ENCODE measurements at regions not wholly inside any gene's neighbourhood (a gene's known extent, or its start where the extent isn't known, plus 50 kb on each side); places are given as distances from the start of the nearest gene placed in this dataset.

DNA sequence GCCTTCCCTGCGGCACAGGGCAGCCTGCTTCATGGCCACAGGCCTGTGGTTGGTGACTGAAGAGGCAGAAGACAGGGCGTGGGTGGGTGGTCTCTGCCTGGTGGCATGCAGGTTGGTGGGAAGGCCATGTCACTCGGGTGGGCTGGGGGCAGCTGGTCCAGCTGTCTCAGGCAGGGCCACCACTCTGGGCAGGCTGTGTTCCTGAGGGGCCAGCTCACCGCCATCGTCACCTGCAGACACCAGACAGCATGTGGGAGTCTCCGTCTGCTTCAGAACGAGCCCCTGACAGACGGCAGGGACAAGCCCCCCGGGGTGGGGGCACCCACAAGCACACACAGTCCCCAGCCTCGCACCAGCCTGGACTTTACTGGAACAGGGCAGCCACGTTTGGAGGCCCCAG, 750.1 kb downstream of the BRD1 start:
- no peak for DNase-seq

DNA sequence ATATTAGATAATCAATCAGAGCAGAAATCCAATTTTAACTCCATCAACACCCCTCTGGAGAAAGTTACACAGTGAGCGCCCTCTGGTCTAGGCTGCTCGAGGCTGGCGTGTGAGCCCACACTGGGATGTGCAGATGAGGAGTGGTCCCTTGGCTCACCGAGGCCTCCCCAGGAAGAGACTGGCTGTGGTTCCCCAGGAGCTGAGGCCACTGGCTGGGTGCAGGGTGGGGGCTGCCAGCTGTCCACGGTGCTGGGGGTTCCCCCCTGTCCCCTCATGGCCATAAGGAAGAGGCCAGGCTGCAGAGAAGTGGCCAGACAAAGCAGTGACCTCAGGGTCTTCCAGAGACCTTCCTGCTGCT, 750.7 kb downstream of the BRD1 start:
- no peak for DNase-seq

DNA sequence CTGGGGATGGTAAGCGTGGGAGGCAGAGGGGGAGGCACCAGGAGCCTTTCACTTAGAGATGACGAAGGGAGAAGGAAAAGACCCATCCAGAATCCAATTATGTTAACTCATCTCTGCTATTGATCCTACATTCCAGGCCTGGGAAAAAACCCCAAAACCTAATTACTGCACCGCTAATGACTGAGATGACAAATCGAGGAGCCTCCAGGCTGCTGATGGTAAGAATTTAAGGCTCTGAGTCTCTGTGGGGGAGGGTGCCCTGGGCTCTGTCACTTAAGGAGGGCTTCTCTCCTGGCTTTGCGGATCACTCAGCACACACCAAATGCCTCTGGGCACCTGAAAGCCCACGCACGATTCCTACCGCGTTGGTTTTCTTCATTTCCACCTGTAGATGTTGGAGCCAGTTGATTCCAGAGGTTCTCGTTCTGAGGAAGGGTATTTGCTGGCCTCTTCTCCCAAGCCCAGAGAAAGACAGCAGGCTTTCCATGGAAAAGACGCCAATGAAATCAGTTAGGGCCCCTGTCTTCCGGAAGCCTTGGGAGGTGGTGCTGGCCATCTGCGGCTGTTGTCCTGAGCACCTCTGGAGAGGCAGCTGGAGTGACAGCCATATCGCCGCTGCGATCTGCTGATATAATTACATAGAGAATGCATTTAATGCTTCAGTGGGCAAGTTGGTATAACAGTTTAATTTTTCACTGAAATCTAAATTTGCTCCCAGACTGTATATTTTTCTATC, 751.2 kb downstream of the BRD1 start:
- no peak for DNase-seq

DNA sequence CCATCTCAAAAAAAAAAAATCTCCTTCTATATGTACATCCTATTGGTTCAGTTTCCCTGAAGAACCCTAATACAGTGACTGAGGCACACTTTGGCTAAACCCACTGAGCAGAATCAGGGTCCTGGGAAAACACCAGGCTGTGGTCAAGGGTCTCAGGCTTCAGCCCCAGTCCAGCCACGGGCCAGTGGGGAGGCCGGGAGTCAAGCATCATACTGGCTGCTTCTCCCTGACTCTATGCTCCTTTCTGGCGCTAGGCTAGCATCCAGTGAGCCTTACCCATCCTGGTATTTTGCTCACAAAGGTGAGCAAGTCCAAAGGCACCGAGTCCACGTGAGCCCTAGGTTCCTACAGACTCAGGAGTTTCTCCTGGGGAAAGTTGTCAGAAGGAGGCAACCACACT, 752.5 kb downstream of the BRD1 start:
- no peak for DNase-seq

DNA sequence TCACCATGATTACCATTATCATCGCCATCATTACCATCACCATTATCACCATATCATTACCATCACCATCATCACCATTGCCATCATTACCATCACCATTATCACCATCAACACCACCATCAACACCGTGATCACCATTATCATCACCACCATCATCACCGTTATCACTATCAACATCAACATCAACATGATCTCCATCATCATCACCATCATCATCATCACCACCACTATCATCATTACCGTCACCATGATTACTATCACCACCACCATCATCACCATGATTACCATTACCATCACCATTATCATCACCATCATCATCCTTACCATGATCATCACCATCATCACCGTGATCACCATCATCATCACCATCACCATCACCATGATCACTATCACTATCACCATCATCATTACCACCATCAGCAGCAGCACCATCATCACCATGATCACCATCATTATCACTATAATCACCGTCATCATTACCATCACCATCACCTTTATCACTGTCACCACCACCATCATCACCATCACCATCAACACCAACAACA, 753.7 kb downstream of the BRD1 start:
- no peak for DNase-seq

DNA sequence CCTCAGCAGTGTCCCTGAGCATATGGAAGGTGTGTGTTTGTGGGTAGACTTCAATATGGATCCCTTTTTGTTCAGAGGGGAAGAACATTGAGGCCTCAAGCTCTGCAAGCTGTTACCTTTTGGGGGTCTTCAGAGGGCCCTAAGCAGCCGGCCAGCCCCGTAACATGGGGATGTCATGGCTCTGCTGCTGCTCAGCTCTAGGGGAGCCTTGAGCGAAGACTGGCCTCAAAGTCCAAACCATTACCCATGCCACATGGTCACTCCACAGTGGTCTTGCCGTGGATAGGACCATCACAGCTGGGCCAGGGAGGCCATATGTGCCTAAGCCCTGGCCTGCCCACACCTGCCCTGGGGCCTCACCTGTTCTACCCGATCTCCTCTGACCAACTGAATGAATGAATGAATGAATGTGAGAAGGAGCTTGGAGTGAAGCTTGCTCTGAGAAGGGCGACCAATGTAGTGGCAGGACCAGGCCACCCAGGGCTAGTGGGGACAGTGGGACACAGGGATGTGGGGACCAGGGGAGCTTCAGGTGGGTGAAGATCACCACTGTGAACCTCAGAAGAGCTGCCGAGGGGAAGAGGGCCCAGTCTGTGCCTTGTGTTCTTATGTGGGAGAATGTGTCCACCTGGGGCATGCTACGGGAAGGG, 754.6 kb downstream of the BRD1 start:
- DNase-seq: no peak

DNA sequence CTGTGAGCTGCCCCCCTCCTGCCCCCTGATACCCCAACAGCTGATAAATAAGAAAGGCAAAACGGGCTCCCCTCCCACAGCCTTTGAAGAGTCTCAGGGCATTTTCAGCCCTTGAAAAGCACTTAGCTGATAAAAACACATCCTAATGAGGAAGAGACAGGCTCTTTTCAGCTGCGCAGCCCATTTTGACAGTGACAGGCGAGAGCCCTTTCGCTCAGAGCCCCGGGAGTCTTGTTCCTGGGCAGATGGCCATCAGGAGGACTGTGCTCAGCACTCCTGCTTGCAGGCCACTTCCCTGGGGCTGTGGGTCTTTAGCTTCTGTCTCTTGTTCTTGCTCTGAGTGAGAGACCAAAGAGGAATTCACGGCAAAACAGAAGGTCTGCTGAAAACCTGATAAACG, 757.2 kb downstream of the BRD1 start:
- no peak for DNase-seq

DNA sequence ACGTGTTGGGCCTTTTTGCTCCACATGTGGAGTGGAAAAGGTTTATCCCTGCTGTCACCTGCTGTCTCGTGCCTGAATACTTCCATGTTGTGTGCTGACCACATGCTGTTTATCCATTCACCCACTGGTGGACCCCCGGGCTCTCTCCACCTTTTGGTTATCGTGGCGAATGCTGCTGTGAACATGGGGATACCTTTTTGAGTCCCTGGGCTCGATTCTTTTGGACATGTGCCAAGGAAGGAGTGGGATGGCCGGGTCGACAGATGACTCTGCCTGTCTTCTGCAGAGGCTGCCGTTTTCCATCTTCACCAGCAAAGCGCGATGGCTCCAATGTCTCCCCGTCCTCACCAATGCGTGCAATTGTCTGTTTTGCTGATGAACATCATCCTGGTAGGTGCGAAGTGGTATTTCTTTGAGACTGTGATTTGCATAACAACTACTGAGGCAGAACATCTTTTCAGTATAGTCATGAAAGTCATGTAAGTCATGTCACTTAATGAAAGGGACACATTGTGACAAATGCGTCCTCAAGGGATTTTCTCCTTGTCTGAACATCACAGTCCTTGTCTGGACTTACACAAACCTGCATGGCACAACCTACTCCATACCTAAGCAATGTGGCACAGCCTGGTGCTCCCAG, 758.7 kb downstream of the BRD1 start:
- DNase-seq: no peak

DNA sequence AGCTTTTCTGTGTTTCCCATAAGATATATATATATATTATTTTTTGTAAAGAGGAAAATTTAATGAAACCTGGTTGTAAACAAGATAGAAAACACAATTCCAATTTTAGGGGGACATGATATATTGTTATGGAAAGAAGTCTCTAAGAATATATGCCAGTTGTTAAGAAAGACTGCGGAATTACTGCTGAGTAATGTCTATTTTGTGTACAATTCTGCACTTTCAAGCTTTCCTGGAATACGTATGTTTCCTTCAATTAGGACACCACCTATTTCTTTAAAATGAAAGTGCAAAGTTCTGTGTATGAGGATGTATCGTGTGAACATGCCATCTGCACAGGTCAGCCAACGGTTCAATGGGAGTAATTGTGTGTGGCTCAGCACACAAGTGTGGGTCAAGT, 760.2 kb downstream of the BRD1 start:
- no peak for DNase-seq

DNA sequence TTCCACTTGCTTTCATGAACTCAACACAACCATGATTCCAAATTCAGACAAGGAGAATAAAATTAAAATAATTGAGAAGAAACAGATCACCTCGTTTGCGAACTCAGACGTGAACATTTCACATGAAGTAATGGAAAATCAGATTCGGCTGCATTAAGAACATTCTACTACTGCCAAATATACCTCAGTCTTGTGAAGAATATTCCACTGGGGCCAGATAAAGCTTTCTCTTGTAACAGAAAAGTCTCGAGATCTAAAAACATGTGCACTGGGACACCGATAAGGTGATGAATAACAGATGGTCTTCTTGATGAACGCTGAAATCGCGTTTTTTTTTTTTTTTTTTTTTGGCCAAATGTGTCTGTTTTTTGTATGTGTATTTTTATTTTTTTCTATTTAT, 761.1 kb downstream of the BRD1 start:
- DNase-seq: no peak

DNA sequence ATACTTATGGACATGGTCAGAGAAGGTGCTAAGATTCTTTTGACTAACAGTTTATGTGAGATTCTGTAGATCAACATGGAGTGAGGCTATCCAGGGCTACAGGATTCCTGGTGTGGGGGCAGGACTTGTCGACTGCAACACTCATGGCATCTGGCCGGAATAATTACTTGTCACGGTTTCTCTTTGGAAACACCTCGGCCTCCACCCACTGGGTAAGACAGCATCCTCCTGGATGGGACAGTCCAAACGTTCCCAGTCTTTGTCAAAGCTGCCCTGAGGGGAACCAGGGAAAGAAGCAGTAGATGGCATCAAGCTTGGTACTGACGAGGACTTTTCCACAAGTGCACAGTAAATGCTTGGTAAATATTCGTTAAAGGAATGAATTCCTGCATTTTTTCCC, 762.8 kb downstream of the BRD1 start:
- DNase-seq: no peak

DNA sequence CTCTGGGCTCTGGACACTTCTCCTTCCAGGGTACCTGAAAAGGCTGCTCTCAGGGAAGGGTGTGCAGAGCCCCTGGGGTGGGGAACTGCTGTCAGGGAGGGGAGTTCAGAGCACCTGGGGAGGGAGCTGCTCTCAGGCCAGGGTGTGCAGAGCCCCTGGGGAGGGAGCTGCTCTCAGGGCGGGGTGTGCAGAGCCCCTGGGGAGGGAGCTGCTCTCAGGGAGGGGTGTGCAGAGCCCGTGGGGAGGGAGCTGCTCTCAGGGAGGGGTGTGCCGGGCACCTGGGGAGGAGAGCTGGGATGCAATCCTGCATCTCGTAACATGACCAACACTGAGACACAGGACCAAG, 764.2 kb downstream of the BRD1 start:
- DNase-seq: no peak

DNA sequence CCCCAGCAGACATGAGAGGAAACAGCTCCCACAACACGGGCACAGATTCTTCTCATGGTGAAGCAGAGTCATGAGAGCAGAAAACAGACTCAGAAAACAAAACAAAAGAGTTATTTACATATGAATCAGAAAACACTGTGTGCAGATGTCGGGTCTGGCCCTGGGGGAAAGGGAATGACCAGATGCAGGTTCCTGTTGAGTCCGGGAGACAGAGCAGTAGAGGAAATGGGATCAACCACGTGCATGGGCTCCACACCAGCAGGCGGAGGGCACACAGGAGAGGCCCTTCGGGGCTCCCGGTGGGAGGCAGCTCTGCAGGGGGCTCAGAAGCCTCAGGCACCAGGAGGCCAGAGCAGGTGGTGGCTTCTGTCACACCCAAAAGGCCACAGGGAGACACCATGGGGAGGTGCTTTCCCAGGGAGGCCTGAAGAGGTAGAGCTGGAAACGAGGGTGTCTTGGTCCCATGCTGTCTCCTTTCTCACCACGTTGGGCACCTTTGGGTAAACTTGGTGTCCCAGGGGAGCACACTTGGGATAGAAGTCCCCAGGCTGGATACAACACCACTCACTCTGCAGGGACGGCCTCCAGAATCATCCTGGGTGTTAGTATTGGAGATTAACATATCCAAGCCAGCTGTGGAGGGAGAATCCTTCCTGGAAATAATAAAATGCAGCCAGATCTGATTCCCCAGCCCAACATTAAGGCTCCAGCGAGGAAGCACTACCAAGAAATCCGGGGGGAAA, 764.7 kb downstream of the BRD1 start:
- DNase-seq: no peak

DNA sequence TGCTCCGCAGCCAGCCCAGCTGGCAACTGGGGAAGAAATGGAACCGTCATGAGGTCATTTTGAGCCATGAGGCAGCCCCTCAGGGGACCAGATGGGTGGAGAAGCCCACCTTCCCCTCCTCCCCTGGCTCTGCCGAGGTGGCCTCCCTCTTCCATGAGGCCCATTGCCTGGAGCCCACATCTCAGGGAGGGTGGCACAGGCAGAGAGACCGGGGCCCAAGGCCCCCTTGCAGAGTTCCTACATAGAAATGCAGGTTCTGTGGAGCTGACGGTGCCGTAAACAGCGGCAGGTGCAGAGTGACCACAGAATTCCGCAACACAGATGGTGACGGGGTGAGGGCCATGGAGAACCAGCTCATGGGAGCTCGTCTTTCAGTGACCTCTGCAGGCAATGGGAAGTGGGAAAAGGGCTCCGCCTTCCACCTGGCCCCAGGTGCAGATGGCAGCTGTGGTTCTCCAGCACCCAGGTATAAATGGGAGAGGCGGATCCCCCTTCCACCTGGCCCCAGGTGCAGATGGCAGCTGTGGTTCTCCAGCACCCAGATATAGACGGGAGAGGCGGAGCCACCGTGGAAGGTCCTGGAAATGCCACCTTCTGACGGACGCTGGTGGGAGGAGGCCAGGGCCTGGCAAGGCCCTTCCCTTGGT, 765.4 kb downstream of the BRD1 start:
- DNase-seq: no peak

DNA sequence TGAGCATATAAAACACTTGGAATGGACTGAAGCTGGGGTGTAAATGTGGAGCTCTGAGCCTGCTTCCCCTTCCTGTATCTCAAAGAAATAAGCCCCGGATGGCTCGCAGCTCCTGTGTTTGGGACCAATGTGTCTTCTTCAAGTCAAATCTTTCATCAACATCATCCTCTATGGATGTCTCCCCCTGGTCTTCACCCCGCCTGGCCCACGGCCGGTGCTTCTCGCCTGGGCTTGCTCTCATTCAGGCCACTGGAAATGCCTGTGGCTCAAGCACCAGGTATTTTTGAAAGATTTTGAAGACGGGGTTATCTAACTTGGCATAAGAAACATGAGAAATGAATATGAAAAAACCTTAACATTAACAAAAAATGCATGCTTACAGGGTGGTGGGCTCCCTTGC, 769.8 kb downstream of the BRD1 start:
- no peak for DNase-seq

DNA sequence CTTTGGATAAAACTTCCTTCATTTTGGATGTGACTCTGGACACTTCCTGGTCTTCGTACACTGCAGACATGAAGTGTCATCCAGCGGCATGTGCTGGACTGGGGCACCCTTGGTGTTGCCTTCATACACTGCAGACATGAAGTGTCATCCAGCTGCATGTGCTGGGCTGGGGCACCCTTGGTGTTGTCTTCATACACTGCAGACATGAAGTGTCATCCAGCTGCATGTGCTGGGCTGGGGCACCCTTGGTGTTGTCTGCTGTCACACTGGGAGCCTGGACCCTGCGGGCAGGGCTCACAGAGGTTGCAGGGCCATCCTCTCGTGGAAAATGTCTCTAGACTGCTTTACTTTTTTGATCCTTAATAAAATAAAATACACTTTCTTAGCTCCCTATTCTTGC, 771.4 kb downstream of the BRD1 start:
- no peak for DNase-seq

DNA sequence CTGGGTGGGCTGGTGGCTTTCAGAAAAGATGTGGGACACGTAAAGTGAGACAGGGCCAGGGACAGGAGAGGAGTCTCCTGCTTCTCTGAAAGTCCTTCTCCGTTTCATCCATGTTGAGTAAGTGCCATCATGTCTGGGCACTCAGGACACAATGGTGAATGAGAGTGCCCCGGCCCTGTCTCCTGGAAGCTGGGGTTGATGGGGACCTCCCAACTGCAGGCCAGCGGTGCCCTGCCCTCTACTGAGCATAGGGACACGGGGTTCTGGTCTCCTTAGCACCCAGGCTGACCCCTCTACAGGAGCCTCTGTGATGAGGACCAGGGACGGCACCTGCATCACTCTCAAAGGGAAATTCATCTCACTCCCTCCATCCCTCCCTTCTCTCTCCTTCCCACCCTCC, 772.3 kb downstream of the BRD1 start:
- no peak for DNase-seq

DNA sequence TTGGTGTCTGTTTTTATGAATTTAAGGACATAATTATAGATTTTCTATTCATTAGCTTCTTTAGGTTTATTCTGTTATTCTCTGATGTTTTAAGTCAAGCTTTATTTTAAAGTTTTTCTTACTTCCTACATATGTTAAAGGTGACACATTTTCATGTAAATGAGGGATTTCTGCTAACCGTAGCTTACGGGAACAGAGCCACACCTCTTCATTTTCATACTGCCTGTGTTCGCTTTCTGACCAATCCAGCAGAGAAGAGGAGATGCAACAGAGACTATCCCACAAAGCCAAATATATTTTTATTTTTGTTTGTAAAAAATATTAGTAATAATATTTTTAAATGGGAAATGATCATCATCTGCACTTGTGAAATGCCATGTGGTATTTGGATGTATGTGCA, 774.1 kb downstream of the BRD1 start:
- no peak for DNase-seq

DNA sequence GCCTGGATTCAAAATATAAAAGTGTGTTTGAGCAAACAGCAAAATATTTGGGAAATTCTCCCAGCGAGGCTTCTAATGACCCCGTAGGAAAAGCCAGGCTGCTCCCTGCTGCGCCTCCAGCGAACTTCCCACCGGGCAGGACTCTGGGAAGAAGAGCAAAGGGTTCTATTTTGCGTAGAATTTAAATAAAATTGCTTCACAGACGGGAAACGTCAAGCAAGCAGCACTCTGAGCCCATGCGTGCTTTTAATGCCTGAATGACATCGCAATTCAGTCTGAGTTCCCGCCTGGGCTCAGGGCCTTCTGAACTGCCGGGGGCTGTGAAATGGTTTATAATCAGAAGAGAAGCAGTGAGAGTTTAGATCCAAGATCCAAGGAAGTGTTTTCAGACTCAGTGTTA, 775.1 kb downstream of the BRD1 start:
- no peak for DNase-seq

DNA sequence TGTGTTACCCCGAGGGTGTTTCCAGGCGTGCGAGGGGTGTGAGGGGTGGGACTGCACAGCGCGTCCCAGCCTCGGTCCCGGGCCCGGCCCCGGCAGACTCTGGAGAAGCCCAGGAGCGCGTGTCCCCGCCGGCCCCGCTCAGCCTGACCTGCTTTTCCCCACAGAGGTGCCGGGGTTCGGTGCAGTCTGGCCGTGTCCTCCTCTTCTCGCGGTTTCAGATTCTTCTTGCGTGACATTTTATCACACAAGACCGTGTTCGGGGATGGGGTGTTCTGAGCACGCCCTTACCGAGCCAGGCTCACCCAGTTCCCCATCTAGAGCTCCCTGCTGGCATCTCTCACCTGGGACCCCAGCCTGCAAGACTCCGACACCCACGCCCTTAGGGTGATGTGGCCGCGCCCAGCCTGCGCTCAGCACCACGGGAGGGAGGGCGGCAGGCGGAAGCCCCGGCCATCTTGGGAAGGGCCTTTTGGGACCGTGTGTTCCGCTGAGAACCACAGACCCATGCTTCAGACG, 775.6 kb downstream of the BRD1 start:
- peak; percentile 74 for DNase-seq

DNA sequence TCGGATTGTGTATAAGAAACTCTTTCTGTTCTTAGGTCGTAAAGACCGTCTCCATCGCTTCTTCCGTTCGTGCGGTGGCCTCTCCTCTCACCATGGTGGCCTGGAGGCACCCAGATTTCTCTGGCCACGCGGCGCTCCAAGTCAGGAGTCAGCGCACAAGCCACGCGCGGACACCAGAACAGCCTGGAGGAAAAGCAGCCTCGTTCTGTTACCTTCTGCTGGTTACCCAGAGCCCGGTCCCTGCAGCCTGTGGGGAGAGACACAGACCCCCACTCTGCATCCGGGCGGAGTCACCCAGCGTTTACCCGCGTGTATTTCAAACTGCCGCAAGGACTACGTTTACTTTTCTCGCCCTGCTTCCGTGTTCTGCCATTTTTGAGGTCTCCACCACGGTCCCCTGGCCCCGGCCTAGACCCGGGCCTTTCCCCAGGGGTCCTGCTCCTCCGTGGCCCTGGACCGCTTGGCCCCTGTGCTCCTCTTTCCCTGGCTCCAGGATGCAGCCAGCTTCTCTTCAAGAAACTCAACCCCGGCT, 776.1 kb downstream of the BRD1 start:
- no peak for DNase-seq

DNA sequence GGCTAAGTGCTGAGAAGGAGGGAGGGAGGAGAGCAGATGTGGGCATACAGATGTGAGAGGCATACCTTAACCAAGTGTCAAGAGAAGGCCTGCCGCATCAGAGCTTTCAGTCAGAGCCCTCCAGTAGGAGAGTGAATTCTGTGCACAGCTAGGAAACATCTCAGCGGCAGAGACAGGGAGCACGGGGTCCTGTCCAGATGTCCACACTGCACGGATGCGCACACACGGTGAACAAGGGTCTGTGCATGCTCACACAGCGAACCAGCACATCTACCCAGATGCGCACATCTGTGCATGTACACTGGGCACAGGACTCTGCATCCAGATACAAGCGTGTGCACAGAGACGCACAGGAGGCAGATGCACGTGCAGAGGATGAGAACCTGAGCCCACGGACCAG, 778.0 kb downstream of the BRD1 start:
- DNase-seq: no peak

DNA sequence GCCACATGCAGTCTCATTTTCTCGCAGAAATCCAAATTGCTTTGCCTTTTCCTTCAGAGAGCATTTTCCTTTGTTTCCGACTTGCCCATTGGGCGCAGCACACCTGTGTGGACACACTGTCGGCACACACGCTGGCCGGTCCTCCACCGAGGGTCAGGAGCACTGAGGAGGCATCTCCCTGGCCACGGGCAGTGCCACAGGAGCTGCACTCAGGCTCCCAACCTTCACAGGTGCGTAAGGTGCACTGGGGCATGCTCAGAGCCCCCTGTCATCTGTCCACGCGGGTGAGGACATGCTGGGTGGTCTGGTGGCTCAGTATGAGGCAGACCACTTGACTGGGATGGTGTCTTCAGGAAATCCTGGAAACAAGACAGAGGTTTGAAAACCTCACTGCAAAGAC, 779.1 kb downstream of the BRD1 start:
- DNase-seq: no peak
